ENCODE measurements at regions not wholly inside any gene's neighbourhood (a gene's known extent, or its start where the extent isn't known, plus 50 kb on each side); places are given as distances from the start of the nearest gene placed in this dataset.

GRCh38 chr4:128606173-128606572 is 203.3 kb upstream of the JADE1 start:
- ChIA-PET CTCF (no interaction called here), POLR2A (no interaction called here)

- ChIA-PET POLR2A (no interaction called here), CTCF (no interaction called here)
Observed at GRCh38 chr4:128604840-128605239, 204.7 kb upstream of the JADE1 start.

GRCh38 chr4:128604204-128604603 is 205.3 kb upstream of the JADE1 start:
- CTCF ChIA-PET, result no interaction called here
- POLR2A ChIA-PET, result no interaction called here

GRCh38 chr4:128603081-128603480 is 206.4 kb upstream of the JADE1 start:
- CTCF ChIA-PET, result no interaction called here

GRCh38 chr4:128601991-128602695 is 207.4 kb upstream of the JADE1 start:
- ChIA-PET POLR2A (no interaction called here), CTCF (no interaction called here)

More at GRCh38 chr4:128603081-128603480, 206.4 kb upstream of the JADE1 start:
- POLR2A ChIA-PET, result no interaction called here

- ChIA-PET CTCF (no interaction called here), POLR2A (no interaction called here)
Observed at GRCh38 chr4:128600996-128601871, 208.3 kb upstream of the JADE1 start.

- POLR2A ChIA-PET, result no interaction called here
- CTCF ChIA-PET, result no interaction called here
Observed at GRCh38 chr4:128600410-128600809, 209.1 kb upstream of the JADE1 start.

GRCh38 chr4:128597500-128597899 is 212.0 kb upstream of the JADE1 start:
- CTCF ChIA-PET, result no interaction called here

GRCh38 chr4:128596853-128597252 is 212.6 kb upstream of the JADE1 start:
- POLR2A ChIA-PET, result no interaction called here
- CTCF ChIA-PET, result no interaction called here

More at GRCh38 chr4:128597500-128597899, 212.0 kb upstream of the JADE1 start:
- POLR2A ChIA-PET, result no interaction called here

- ChIA-PET CTCF (no interaction called here), POLR2A (no interaction called here)
Observed at GRCh38 chr4:128596115-128596514, 213.4 kb upstream of the JADE1 start.

GRCh38 chr4:128591482-128591881 is 218.0 kb upstream of the JADE1 start:
- ChIA-PET CTCF (no interaction called here), POLR2A (no interaction called here)

GRCh38 chr4:128590773-128591172 is 218.7 kb upstream of the JADE1 start:
- ChIA-PET POLR2A (no interaction called here), CTCF (no interaction called here)

GRCh38 chr4:128590034-128590740 is 219.3 kb upstream of the JADE1 start:
- CTCF ChIA-PET, result no interaction called here
- POLR2A ChIA-PET, result no interaction called here

- POLR2A ChIA-PET, result no interaction called here
- CTCF ChIA-PET, result no interaction called here
Observed at GRCh38 chr4:128589384-128589965, 220.0 kb upstream of the JADE1 start.

- CTCF ChIA-PET, result interaction anchor here (0.8 kb wide), 1 partner anchor 11 kb away, joined by 3 read pairs; no protein-coding TSS in a partner anchor
- POLR2A ChIA-PET, result no interaction called here
Observed at GRCh38 chr4:128587382-128587781, 222.1 kb upstream of the JADE1 start.

GRCh38 chr4:128583753-128584712 is 225.5 kb upstream of the JADE1 start:
- CTCF ChIA-PET, result no interaction called here

GRCh38 chr4:128582427-128582870 is 227.1 kb upstream of the JADE1 start:
- POLR2A ChIA-PET, result no interaction called here
- CTCF ChIA-PET, result no interaction called here

More at GRCh38 chr4:128583753-128584712, 225.5 kb upstream of the JADE1 start:
- POLR2A ChIA-PET, result no interaction called here

GRCh38 chr4:128579154-128579853 is 230.2 kb upstream of the JADE1 start:
- ChIA-PET POLR2A (no interaction called here), CTCF (no interaction called here)

GRCh38 chr4:128574706-128575105 is 234.8 kb upstream of the JADE1 start:
- ChIA-PET POLR2A (no interaction called here), CTCF (interaction anchor here (1.0 to 1.8 kb wide), 3 partner anchors 11 to 21 kb away, joined by 3 to 5 read pairs (median 3); no protein-coding TSS in a partner anchor)
